Neural cell (in vitro differentiated cells): ENCODE measurements at regions not wholly inside any gene's neighbourhood (a gene's known extent, or its start where the extent isn't known, plus 50 kb on each side); places are given as distances from the start of the nearest gene placed in this dataset.

ENCODE experiments used
- H2AFZ ChIP-seq: fragments of 200-600, 300-800 bp; sonication (generic), shearing (Covaris generic); 2 replicates; pipeline ENCODE4 v1.6.0; 2014; ENCODE audit warnings: low read depth, mild to moderate bottlenecking, antibody characterized with exemption, low read length, moderate library complexity
- H3F3A ChIP-seq: fragments of 200-600 bp; shearing (Covaris generic); 2 replicates; pipeline ENCODE4 v1.6.1; 2016; ENCODE audit warnings: mild to moderate bottlenecking, moderate library complexity, mixed read lengths, antibody characterized with exemption, low read length; ENCODE audit not compliant: insufficient read depth, poor library complexity, severe bottlenecking
- H3K27ac ChIP-seq: fragments of 200-600, 300-800 bp; sonication (generic), shearing (Covaris generic); 2 replicates; pipeline ENCODE4 v1.5.1; 2014; ENCODE audit warnings: mild to moderate bottlenecking, low read length, moderate library complexity
- H3K27me3 ChIP-seq: fragments of 300-800, 200-600 bp; sonication (generic), shearing (Covaris generic); 2 replicates; pipeline ENCODE4 v1.6.0; 2014; ENCODE audit warnings: mild to moderate bottlenecking, low read depth, low read length, moderate library complexity; ENCODE audit not compliant: insufficient read depth
- H3K36me3 ChIP-seq: fragments of 300-800, 200-600 bp; sonication (generic), shearing (Covaris generic); 2 replicates; pipeline ENCODE4 v1.5.1; 2014; ENCODE audit warnings: mild to moderate bottlenecking, antibody characterized with exemption, low read length, moderate library complexity; ENCODE audit not compliant: insufficient read depth
- H3K4me2 ChIP-seq: fragments of 300-800, 200-600 bp; sonication (generic), shearing (Covaris generic); 2 replicates; pipeline ENCODE4 v1.6.0; 2014; ENCODE audit warnings: mild to moderate bottlenecking, low read length
- H3K4me3 ChIP-seq: fragments of 300-800, 200-600 bp; sonication (generic), shearing (Covaris generic); 2 replicates; pipeline ENCODE4 v1.5.1; 2014; ENCODE audit warnings: mild to moderate bottlenecking, low read length, moderate library complexity
- H3K79me2 ChIP-seq: fragments of 200-600 bp; shearing (Covaris generic); replicated peaks from 2 replicates; pipeline ENCODE4 v1.6.0; 2014; ENCODE audit warnings: mild to moderate bottlenecking, low read length, moderate library complexity; ENCODE audit not compliant: insufficient read depth
- H3K9ac ChIP-seq: fragments of 300-800, 200-600 bp; sonication (generic), shearing (Covaris generic); 2 replicates; pipeline ENCODE4 v1.6.1; 2016; ENCODE audit warnings: mild to moderate bottlenecking, low read length, mixed read lengths
- H3K9me2 ChIP-seq: fragments of 200-600 bp; shearing (Covaris generic); 2 replicates; pipeline ENCODE4 v1.6.1; 2016; ENCODE audit warnings: mild to moderate bottlenecking, low read length, mixed read lengths; ENCODE audit not compliant: insufficient read depth
- H3K9me3 ChIP-seq: fragments of 200-600, 300-800 bp; sonication (generic), shearing (Covaris generic); 2 replicates; pipeline ENCODE4 v1.6.1; 2016; ENCODE audit warnings: mild to moderate bottlenecking, mixed run types, low read length, moderate library complexity, mixed read lengths
- H4K20me1 ChIP-seq: fragments of 200-600 bp; shearing (Covaris generic); 2 replicates; pipeline ENCODE4 v1.6.1; 2016; ENCODE audit warnings: mild to moderate bottlenecking, mixed run types; ENCODE audit not compliant: insufficient read depth
- CTCF ChIP-seq: fragments of 450-650 bp; IDR thresholded peaks from 2 replicates; pipeline ENCODE4 v1.5.1; 2014; ENCODE audit warnings: antibody characterized with exemption, mild to moderate bottlenecking, moderate library complexity; ENCODE audit not compliant: poor library complexity, severe bottlenecking
- EP300 ChIP-seq: fragments of 450-650 bp; conservative IDR thresholded peaks from 2 replicates; pipeline ENCODE4 v1.6.1; 2014; ENCODE audit warnings: antibody characterized with exemption, mild to moderate bottlenecking, moderate library complexity; ENCODE audit not compliant: poor library complexity, severe bottlenecking
- EZH2 ChIP-seq: fragments of 200-600, 300-800 bp; shearing (Covaris generic), sonication (generic); IDR thresholded peaks from 2 replicates; pipeline ENCODE4 v1.6.1; 2014; ENCODE audit warnings: antibody characterized with exemption, low read length, borderline replicate concordance, mild to moderate bottlenecking; ENCODE audit not compliant: insufficient read depth, poor library complexity, severe bottlenecking
- MXI1 ChIP-seq: fragments of 450-650 bp; conservative IDR thresholded peaks from 2 replicates; pipeline ENCODE4 v1.6.1; 2014; ENCODE audit warnings: antibody characterized with exemption, mild to moderate bottlenecking; ENCODE audit not compliant: poor library complexity, severe bottlenecking
- POLR2AphosphoS5 ChIP-seq: IDR thresholded peaks from 2 replicates; pipeline ENCODE4 v1.6.1; 2012
- RAD21 ChIP-seq: fragments of 450-650 bp; conservative IDR thresholded peaks from 2 replicates; pipeline ENCODE4 v1.6.1; 2014; ENCODE audit warnings: antibody characterized with exemption, mild to moderate bottlenecking, moderate library complexity
- REST ChIP-seq: IDR thresholded peaks from 2 replicates; pipeline ENCODE4 v1.6.1; 2012; ENCODE audit warnings: borderline replicate concordance
- SMC3 ChIP-seq: fragments of 450-650 bp; conservative IDR thresholded peaks from 2 replicates; pipeline ENCODE4 v1.6.1; 2014; ENCODE audit warnings: antibody characterized with exemption, mild to moderate bottlenecking, moderate library complexity; ENCODE audit not compliant: poor library complexity
- TAF1 ChIP-seq: IDR thresholded peaks from 2 replicates; pipeline ENCODE4 v1.6.1; 2012; ENCODE audit warnings: low read depth

- Histone ChIP-seq H3K9ac (no peak overlapping the region), H3K9me2 (no peaks in the 10 kb centered on the region), H3K4me3 (no peak overlapping the region), H3K27me3 (no peaks in the 10 kb centered on the region), H4K20me1 (no peaks in the 10 kb centered on the region), H3K79me2 (no peaks in the 10 kb centered on the region), H3K9me3 (no peaks in the 10 kb centered on the region), H3K36me3 (no peaks in the 10 kb centered on the region), H3F3A (no peaks in the 10 kb centered on the region), H2AFZ (no peak overlapping the region), H3K4me2 (no peak overlapping the region), H3K27ac (no peak overlapping the region)
- TF ChIP-seq RAD21 (no peak), TAF1 (no peak), EP300 (no peak), POLR2AphosphoS5 (no peak), EZH2 (no peak), REST (no peak), CTCF (no peak), SMC3 (no peak), MXI1 (no peak)
Observed at GRCh38 chr4:14025111-14025510, 397.6 kb upstream of the BOD1L1 start.

- H3K27ac ChIP-seq = no peak overlapping the region
- no peaks in the 10 kb centered on the region for H3K9me3 ChIP-seq
- no peaks in the 10 kb centered on the region for H3K79me2 ChIP-seq
- no peaks in the 10 kb centered on the region for H4K20me1 ChIP-seq
- no peaks in the 10 kb centered on the region for H3F3A ChIP-seq
- no peak overlapping the region for H2AFZ ChIP-seq
- TF ChIP-seq POLR2AphosphoS5 = no peak
- TF ChIP-seq MXI1 = no peak
- TF ChIP-seq TAF1 = no peak
- no peak for TF ChIP-seq REST
- no peak for TF ChIP-seq CTCF
- no peak for TF ChIP-seq EP300
- TF ChIP-seq EZH2 = no peak
- no peak for TF ChIP-seq RAD21
- no peak for TF ChIP-seq SMC3
- no peaks in the 10 kb centered on the region for H3K36me3 ChIP-seq
- no peak overlapping the region for H3K4me2 ChIP-seq
- no peaks in the 10 kb centered on the region for H3K27me3 ChIP-seq
- H3K9me2 ChIP-seq = no peaks in the 10 kb centered on the region
- no peak overlapping the region for H3K9ac ChIP-seq
- no peak overlapping the region for H3K4me3 ChIP-seq
Observed at GRCh38 chr4:14025891-14026290, 398.4 kb upstream of the BOD1L1 start.
